ENCODE measurements at regions not wholly inside any gene's neighbourhood (a gene's known extent, or its start where the extent isn't known, plus 50 kb on each side); places are given as distances from the start of the nearest gene placed in this dataset.

GRCh38 chr1:191483988-191484387 lies 674.3 kb upstream of the RGS18 start:
- TF ChIP-seq EZH2 (IDR thresholded peaks at IDR 0.05; ENCODE audit: borderline replicate concordance, low read length): no peak
- TF ChIP-seq CTCF (conservative IDR thresholded peaks at IDR 0.05 in 1 of 2, IDR thresholded peaks at IDR 0.05 in 1 of 2; ENCODE audit: extremely low read depth in 1 of 2, insufficient read depth in 1 of 2, low read depth in 1 of 2, low read length in 2 of 2): no peak

All from mammary epithelial cell (primary cell).